DMS153 treated with DMSO at 0.1 percent for 48 hours (cell line): ENCODE measurements at regions not wholly inside any gene's neighbourhood (a gene's known extent, or its start where the extent isn't known, plus 50 kb on each side); places are given as distances from the start of the nearest gene placed in this dataset.
A peak's percentile ranks its signal among the peaks of the same experiment; 100 is the strongest.

Experiments
- DNase-seq: peaks from one replicate; lab custom pipeline; 2025; ENCODE audit not compliant: unreplicated experiment; lab: John Stamatoyannopoulos, UW

GRCh38 chr10:133035952-133036351 lies 51.8 kb upstream of the ADGRA1 start:
- DNase-seq, result no peak

GRCh38 chr10:133034762-133035161 lies 53.0 kb upstream of the ADGRA1 start:
- no peak for DNase-seq

GRCh38 chr10:133034092-133034491 lies 53.6 kb upstream of the ADGRA1 start:
- DNase-seq, result no peak

- no peak for DNase-seq
These were observed 54.0 kb upstream of the ADGRA1 start for GRCh38 chr10:133033742-133034048.

GRCh38 chr10:133032976-133033741 lies 54.6 kb upstream of the ADGRA1 start:
- no peak for DNase-seq

GRCh38 chr10:133032231-133032630 lies 55.5 kb upstream of the ADGRA1 start:
- DNase-seq, result no peak

GRCh38 chr10:133031541-133032125 lies 56.1 kb upstream of the ADGRA1 start:
- DNase-seq, result no peak

- DNase-seq, result peak; percentile 40
These were observed 56.9 kb upstream of the ADGRA1 start for GRCh38 chr10:133030781-133031180.

GRCh38 chr10:133030126-133030525 lies 57.6 kb upstream of the ADGRA1 start:
- no peak for DNase-seq

- no peak for DNase-seq
These were observed 58.8 kb upstream of the ADGRA1 start for GRCh38 chr10:133028956-133029355.

- no peak for DNase-seq
These were observed 59.6 kb upstream of the ADGRA1 start for GRCh38 chr10:133028158-133028557.

GRCh38 chr10:133027482-133027881 lies 60.2 kb upstream of the ADGRA1 start:
- DNase-seq, result no peak

- no peak for DNase-seq
These were observed 60.9 kb upstream of the ADGRA1 start for GRCh38 chr10:133026726-133027395.

GRCh38 chr10:133026171-133026570 lies 61.6 kb upstream of the ADGRA1 start:
- DNase-seq, result no peak

- DNase-seq, result no peak
These were observed 62.1 kb upstream of the ADGRA1 start for GRCh38 chr10:133025558-133026090.

- DNase-seq, result no peak
These were observed 62.8 kb upstream of the ADGRA1 start for GRCh38 chr10:133024704-133025557.

- DNase-seq, result no peak
These were observed 64.4 kb upstream of the ADGRA1 start for GRCh38 chr10:133023216-133023843.

GRCh38 chr10:133022776-133023100 lies 65.0 kb upstream of the ADGRA1 start:
- DNase-seq, result no peak

- no peak for DNase-seq
These were observed 65.6 kb upstream of the ADGRA1 start for GRCh38 chr10:133021963-133022775.
